NCI-H510A treated with DMSO at 0.1 percent for 48 hours (cell line): ENCODE measurements at regions not wholly inside any gene's neighbourhood (a gene's known extent, or its start where the extent isn't known, plus 50 kb on each side); places are given as distances from the start of the nearest gene placed in this dataset.

Source experiments
- DNase-seq: peaks from one replicate; lab custom pipeline; 2025; lab: John Stamatoyannopoulos, UW

GRCh38 chr10:120641695-120642094, 184.7 kb downstream of the PLPP4 start:
- DNase-seq: no peak

GRCh38 chr10:120643351-120643750, 186.3 kb downstream of the PLPP4 start:
- DNase-seq: no peak

- no peak for DNase-seq
These were observed 187.8 kb downstream of the PLPP4 start for GRCh38 chr10:120644556-120645410.

- DNase-seq: no peak
These were observed 189.2 kb downstream of the PLPP4 start for GRCh38 chr10:120646159-120646732.

GRCh38 chr10:120646738-120647456, 189.9 kb downstream of the PLPP4 start:
- DNase-seq: no peak

GRCh38 chr10:120650705-120651399, 193.8 kb downstream of the PLPP4 start:
- DNase-seq: no peak

GRCh38 chr10:120656107-120656506, 195.1 kb upstream of the WDR11 start:
- DNase-seq: no peak

GRCh38 chr10:120657371-120657770, 193.8 kb upstream of the WDR11 start:
- no peak for DNase-seq

- DNase-seq: no peak
These were observed 191.9 kb upstream of the WDR11 start for GRCh38 chr10:120658943-120659885.

GRCh38 chr10:120666308-120666707, 184.9 kb upstream of the WDR11 start:
- no peak for DNase-seq

- DNase-seq: no peak
These were observed 183.9 kb upstream of the WDR11 start for GRCh38 chr10:120667276-120667675.

- no peak for DNase-seq
These were observed 179.7 kb upstream of the WDR11 start for GRCh38 chr10:120671491-120671890.

GRCh38 chr10:120683454-120683853, 167.7 kb upstream of the WDR11 start:
- DNase-seq: no peak

GRCh38 chr10:120684226-120684625, 166.9 kb upstream of the WDR11 start:
- DNase-seq: no peak

GRCh38 chr10:120685136-120685535, 166.0 kb upstream of the WDR11 start:
- DNase-seq: no peak

GRCh38 chr10:120688928-120689327, 162.2 kb upstream of the WDR11 start:
- no peak for DNase-seq

- DNase-seq: no peak
These were observed 161.2 kb upstream of the WDR11 start for GRCh38 chr10:120689777-120690529.

GRCh38 chr10:120691625-120692024, 159.5 kb upstream of the WDR11 start:
- no peak for DNase-seq

GRCh38 chr10:120700426-120700825, 150.7 kb upstream of the WDR11 start:
- DNase-seq: no peak

- DNase-seq: no peak
These were observed 149.8 kb upstream of the WDR11 start for GRCh38 chr10:120701381-120701780.
